Activated CD8-positive, alpha-beta T cell treated with anti-CD3 and anti-CD28 coated beads, Interleukin-2, amount 10 ng/mL, durations not matched to agents 7 days and 5 days (primary cell): ENCODE measurements at regions not wholly inside any gene's neighbourhood (a gene's known extent, or its start where the extent isn't known, plus 50 kb on each side); places are given as distances from the start of the nearest gene placed in this dataset.
"Not testable (repeated sequence)": the region's sequence is repeated elsewhere in the genome, so short reads cannot be mapped to it uniquely, and the experiment has no call there.

ENCODE experiments used
- ATAC-seq: fragments of 150-1000 bp; cut with Tn5 transposase; one replicate; pipeline ENCODE4 v1.10.0; 2021; ENCODE audit warnings: moderate library complexity
- CTCF ChIA-PET: fragments of 350-600 bp; sonication (Branson Sonifier 250); formaldehyde crosslinking; loops from one replicate; lab custom pipeline; 2021; ENCODE audit warnings: antibody characterized with exemption; lab: Charles Lee
- POLR2A ChIA-PET: fragments of 350-600 bp; sonication (Branson Sonifier 250); formaldehyde crosslinking; loops from one replicate; lab custom pipeline; 2021; ENCODE audit warnings: antibody characterized with exemption; lab: Charles Lee
- DNase-seq: peaks from one replicate; pipeline ENCODE4 v3.0.0-alpha.2; 2020
- H3K27ac Mint-ChIP-seq: one replicate; pipeline ENCODE4 v1.8.0; 2021; ENCODE audit warnings: mild to moderate bottlenecking, mixed read lengths
- H3K27me3 Mint-ChIP-seq: one replicate; pipeline ENCODE4 v1.8.0; 2021; ENCODE audit warnings: low read depth, mixed read lengths
- H3K36me3 Mint-ChIP-seq: one replicate; pipeline ENCODE4 v1.8.0; 2021; ENCODE audit warnings: low read depth, mixed read lengths
- H3K4me1 Mint-ChIP-seq: one replicate; pipeline ENCODE4 v1.8.0; 2021; ENCODE audit warnings: low read depth, mixed read lengths
- H3K4me3 Mint-ChIP-seq: one replicate; pipeline ENCODE4 v1.8.0; 2021; ENCODE audit warnings: mild to moderate bottlenecking, mixed read lengths
- H3K9me3 Mint-ChIP-seq: one replicate; pipeline ENCODE4 v1.8.0; 2022; ENCODE audit warnings: mixed read lengths; ENCODE audit not compliant: insufficient read depth

GRCh38 chr13:48583859-48584311 lies 51.0 kb upstream of the RCBTB2 start:
- DNase-seq: no peak
- Mint-ChIP-seq H3K36me3 (peaks cover 8% of the 10 kb centered on the region), H3K4me3 (no peak overlapping the region), H3K9me3 (no peaks in the 10 kb centered on the region), H3K27me3 (peaks cover 24% of the 10 kb centered on the region), H3K4me1 (peaks cover 41% of the 10 kb centered on the region), H3K27ac (no peak overlapping the region)
- no peak for ATAC-seq
- ChIA-PET POLR2A (interaction anchor here (1.5 kb wide), 1 partner anchor 250 kb away, joined by 3 read pairs; no protein-coding TSS in a partner anchor), CTCF (interaction anchor here (1.2 to 8.0 kb wide), 7 partner anchors 10 to 547 kb away, joined by 3 to 129 read pairs (median 4); partner anchors contain the start of gene NUDT15)

GRCh38 chr13:48585456-48585840 lies 52.6 kb upstream of the RCBTB2 start:
- CTCF ChIA-PET: interaction anchor here (0.6 to 8.0 kb wide), 2 partner anchors 184 to 252 kb away, joined by 3 to 129 read pairs; no protein-coding TSS in a partner anchor
- peaks cover 26% of the 10 kb centered on the region for H3K4me1 Mint-ChIP-seq
- DNase-seq (peak; percentile 13), ATAC-seq (no peak)
- H3K9me3 Mint-ChIP-seq: no peaks in the 10 kb centered on the region
- H3K4me3 Mint-ChIP-seq: no peak overlapping the region
- H3K36me3 Mint-ChIP-seq: peaks cover 8% of the 10 kb centered on the region
- no peak overlapping the region for H3K27ac Mint-ChIP-seq
- H3K27me3 Mint-ChIP-seq: peaks cover 24% of the 10 kb centered on the region
- POLR2A ChIA-PET: interaction anchor here (1.0 kb wide), 1 partner anchor 391 kb away, joined by 3 read pairs; no protein-coding TSS in a partner anchor

- Mint-ChIP-seq H3K9me3 (no peaks in the 10 kb centered on the region), H3K27ac (peak overlapping the region; percentile 62), H3K36me3 (peaks cover 8% of the 10 kb centered on the region), H3K27me3 (peaks cover 22% of the 10 kb centered on the region), H3K4me3 (peak overlapping the region; percentile 0), H3K4me1 (peaks cover 19% of the 10 kb centered on the region)
- CTCF ChIA-PET: no interaction called here
- POLR2A ChIA-PET: no interaction called here
- peak; percentile 29 for DNase-seq
- ATAC-seq: peak; percentile 58
These were observed 53.8 kb upstream of the RCBTB2 start for GRCh38 chr13:48586591-48587103.

GRCh38 chr13:48588120-48588519 lies 55.2 kb upstream of the RCBTB2 start:
- Mint-ChIP-seq H3K27ac (peak overlapping the region; percentile 25), H3K27me3 (peaks cover 12% of the 10 kb centered on the region), H3K4me1 (peaks cover 19% of the 10 kb centered on the region), H3K9me3 (no peaks in the 10 kb centered on the region), H3K4me3 (no peak overlapping the region), H3K36me3 (peaks cover 8% of the 10 kb centered on the region)
- ChIA-PET CTCF (interaction anchor here (1.0 kb wide), 1 partner anchor 181 kb away, joined by 3 read pairs; no protein-coding TSS in a partner anchor), POLR2A (no interaction called here)
- no peak for ATAC-seq
- peak; percentile 3 for DNase-seq

GRCh38 chr13:48590141-48590901 lies 57.4 kb upstream of the RCBTB2 start:
- POLR2A ChIA-PET: no interaction called here
- Mint-ChIP-seq H3K4me1 (peaks cover 18% of the 10 kb centered on the region), H3K27ac (no peak overlapping the region), H3K4me3 (no peak overlapping the region), H3K27me3 (peaks cover 6% of the 10 kb centered on the region), H3K36me3 (peaks cover 8% of the 10 kb centered on the region), H3K9me3 (no peaks in the 10 kb centered on the region)
- CTCF ChIA-PET: interaction anchor here (1.0 kb wide), 2 partner anchors 11 to 179 kb away, joined by 3 to 4 read pairs; no protein-coding TSS in a partner anchor
- ATAC-seq (no peak), DNase-seq (peak; percentile 6)

GRCh38 chr13:48591124-48591872 lies 58.4 kb upstream of the RCBTB2 start:
- H3K9me3 Mint-ChIP-seq, H3K27ac Mint-ChIP-seq, POLR2A ChIA-PET, H3K4me1 Mint-ChIP-seq, H3K27me3 Mint-ChIP-seq, H3K36me3 Mint-ChIP-seq, H3K4me3 Mint-ChIP-seq, ATAC-seq: not testable (repeated sequence)
- CTCF ChIA-PET: interaction anchor here (1.0 kb wide), 2 partner anchors 12 to 178 kb away, joined by 3 to 4 read pairs; no protein-coding TSS in a partner anchor
- peak; percentile 8 for DNase-seq

- DNase-seq (no peak), ATAC-seq (no peak)
- ChIA-PET CTCF (interaction anchor here (0.7 to 9.6 kb wide), 4 partner anchors 10 to 258 kb away, joined by 3 to 100 read pairs (median 4); no protein-coding TSS in a partner anchor), POLR2A (interaction anchor here (0.7 kb wide), 2 partner anchors 11 to 12 kb away, joined by 3 to 4 read pairs; no protein-coding TSS in a partner anchor)
- H3K27me3 Mint-ChIP-seq: peaks cover 6% of the 10 kb centered on the region
- H3K4me1 Mint-ChIP-seq: peaks cover 1% of the 10 kb centered on the region
- peaks cover 8% of the 10 kb centered on the region for H3K36me3 Mint-ChIP-seq
- H3K9me3 Mint-ChIP-seq: no peaks in the 10 kb centered on the region
- H3K27ac Mint-ChIP-seq: no peak overlapping the region
- no peak overlapping the region for H3K4me3 Mint-ChIP-seq
These were observed 59.2 kb upstream of the RCBTB2 start for GRCh38 chr13:48591889-48592687.

GRCh38 chr13:48592688-48593049 lies 59.8 kb upstream of the RCBTB2 start:
- ChIA-PET POLR2A (interaction anchor here (0.7 kb wide), 2 partner anchors 11 to 13 kb away, joined by 3 to 4 read pairs; no protein-coding TSS in a partner anchor), CTCF (interaction anchor here (0.7 to 9.6 kb wide), 4 partner anchors 11 to 259 kb away, joined by 3 to 100 read pairs (median 4); no protein-coding TSS in a partner anchor)
- Mint-ChIP-seq H3K4me3 (no peak overlapping the region), H3K4me1 (no peaks in the 10 kb centered on the region), H3K27ac (no peak overlapping the region), H3K9me3 (no peaks in the 10 kb centered on the region), H3K36me3 (peaks cover 8% of the 10 kb centered on the region), H3K27me3 (peaks cover 6% of the 10 kb centered on the region)
- ATAC-seq: no peak
- DNase-seq: no peak

GRCh38 chr13:48593536-48593935 lies 60.2 kb upstream of the CYSLTR2 start:
- no peaks in the 10 kb centered on the region for H3K4me1 Mint-ChIP-seq
- POLR2A ChIA-PET: no interaction called here
- H3K36me3 Mint-ChIP-seq: peaks cover 4% of the 10 kb centered on the region
- CTCF ChIA-PET: interaction anchor here (1.1 to 9.6 kb wide), 3 partner anchors 12 to 250 kb away, joined by 4 to 100 read pairs (median 9); no protein-coding TSS in a partner anchor
- DNase-seq (peak; percentile 15), ATAC-seq (no peak)
- H3K9me3 Mint-ChIP-seq: no peaks in the 10 kb centered on the region
- no peak overlapping the region for H3K27ac Mint-ChIP-seq
- H3K4me3 Mint-ChIP-seq: no peak overlapping the region
- peaks cover 6% of the 10 kb centered on the region for H3K27me3 Mint-ChIP-seq

GRCh38 chr13:48594096-48594815 lies 59.5 kb upstream of the CYSLTR2 start:
- H3K27ac Mint-ChIP-seq: no peak overlapping the region
- H3K9me3 Mint-ChIP-seq: no peaks in the 10 kb centered on the region
- CTCF ChIA-PET: interaction anchor here (1.1 to 9.6 kb wide), 4 partner anchors 12 to 251 kb away, joined by 3 to 100 read pairs (median 6); no protein-coding TSS in a partner anchor

More at GRCh38 chr13:48594096-48594815, 59.5 kb upstream of the CYSLTR2 start:
- Mint-ChIP-seq H3K27me3 (peaks cover 6% of the 10 kb centered on the region), H3K36me3 (no peaks in the 10 kb centered on the region), H3K4me1 (no peaks in the 10 kb centered on the region), H3K4me3 (no peak overlapping the region)
- DNase-seq: peak; percentile 19
- ATAC-seq: no peak
- POLR2A ChIA-PET: no interaction called here
